GM19023 (cell line): ENCODE measurements at regions not wholly inside any gene's neighbourhood (a gene's known extent, or its start where the extent isn't known, plus 50 kb on each side); places are given as distances from the start of the nearest gene placed in this dataset.

Experiments used
- ATAC-seq: cut with Tn5 transposase; IDR thresholded peaks from one replicate; pipeline ENCODE4 v1.9.1; 2021; ENCODE audit warnings: mild to moderate bottlenecking, moderate library complexity; ENCODE audit not compliant: unreplicated experiment

- no peak for ATAC-seq
Measured at GRCh38 chr4:83819582-83819981, 283.7 kb downstream of the GPAT3 start.

DNA sequence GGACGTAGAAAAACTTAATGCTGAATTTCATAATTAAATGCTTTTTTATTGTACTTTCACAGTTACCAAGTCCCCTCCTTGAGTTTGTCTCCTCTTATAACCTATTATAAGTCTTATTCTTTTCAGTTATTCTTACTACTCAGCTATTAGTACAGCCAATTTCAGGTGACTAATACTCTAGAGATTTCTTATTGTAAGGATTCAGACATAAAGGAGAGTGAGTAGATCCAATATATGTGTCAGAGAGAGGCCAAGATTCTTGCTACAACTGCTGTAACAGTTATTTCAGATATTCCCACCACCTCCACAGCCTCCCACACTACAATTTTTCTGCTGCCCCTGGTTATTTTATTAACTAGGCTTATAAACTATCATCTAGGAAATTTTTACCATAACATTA is 274.5 kb downstream of the GPAT3 start:
- no peak for ATAC-seq

GRCh38 chr4:83809581-83809980 is 273.7 kb downstream of the GPAT3 start:
- no peak for ATAC-seq

GRCh38 chr4:83793481-83793880 is 257.6 kb downstream of the GPAT3 start:
- ATAC-seq = no peak

- no peak for ATAC-seq
Measured at GRCh38 chr4:83785891-83786290, 250.0 kb downstream of the GPAT3 start.

DNA sequence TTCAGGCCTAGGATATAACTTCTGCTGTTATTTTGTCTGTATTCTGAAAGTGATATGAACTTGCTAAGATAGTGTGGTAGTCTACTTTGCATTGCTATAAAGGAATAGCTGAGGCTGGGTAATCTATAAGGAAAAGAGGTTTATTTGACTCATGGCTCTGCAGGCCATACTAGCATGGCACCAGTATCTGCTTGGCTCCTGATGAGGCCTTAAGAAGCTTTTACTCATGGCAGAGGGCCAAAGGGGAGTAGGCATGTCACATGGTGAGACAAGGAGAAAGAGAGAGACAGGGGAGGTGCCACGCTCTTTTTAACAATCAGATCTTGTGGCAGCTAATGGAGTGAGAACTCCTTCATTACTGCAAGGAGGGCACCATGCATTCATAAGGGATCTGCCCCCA is 247.3 kb downstream of the GPAT3 start:
- no peak for ATAC-seq

- no peak for ATAC-seq
Measured at GRCh38 chr4:83782591-83782990, 246.7 kb downstream of the GPAT3 start.

DNA sequence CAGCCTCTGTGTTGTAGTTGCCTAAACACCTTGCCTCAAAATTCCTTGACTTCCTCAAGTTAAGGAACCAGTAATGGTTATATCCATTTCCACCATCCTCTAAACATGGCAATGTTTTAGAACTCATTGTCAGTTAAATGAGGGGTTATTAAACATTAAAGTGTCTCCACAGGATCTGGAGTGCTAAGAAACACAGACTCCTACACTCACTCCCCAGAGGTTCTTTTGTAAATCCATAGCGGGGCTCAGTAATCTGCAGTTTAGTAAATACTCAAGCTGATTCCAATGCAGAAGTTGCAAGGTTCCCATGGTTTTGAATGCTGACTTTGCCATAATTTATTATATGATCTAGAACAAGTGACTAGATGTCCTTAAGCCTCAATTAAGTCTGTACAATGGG is 245.5 kb downstream of the GPAT3 start:
- no peak for ATAC-seq

GRCh38 chr4:83780053-83780733 is 244.3 kb downstream of the GPAT3 start:
- ATAC-seq = no peak

DNA sequence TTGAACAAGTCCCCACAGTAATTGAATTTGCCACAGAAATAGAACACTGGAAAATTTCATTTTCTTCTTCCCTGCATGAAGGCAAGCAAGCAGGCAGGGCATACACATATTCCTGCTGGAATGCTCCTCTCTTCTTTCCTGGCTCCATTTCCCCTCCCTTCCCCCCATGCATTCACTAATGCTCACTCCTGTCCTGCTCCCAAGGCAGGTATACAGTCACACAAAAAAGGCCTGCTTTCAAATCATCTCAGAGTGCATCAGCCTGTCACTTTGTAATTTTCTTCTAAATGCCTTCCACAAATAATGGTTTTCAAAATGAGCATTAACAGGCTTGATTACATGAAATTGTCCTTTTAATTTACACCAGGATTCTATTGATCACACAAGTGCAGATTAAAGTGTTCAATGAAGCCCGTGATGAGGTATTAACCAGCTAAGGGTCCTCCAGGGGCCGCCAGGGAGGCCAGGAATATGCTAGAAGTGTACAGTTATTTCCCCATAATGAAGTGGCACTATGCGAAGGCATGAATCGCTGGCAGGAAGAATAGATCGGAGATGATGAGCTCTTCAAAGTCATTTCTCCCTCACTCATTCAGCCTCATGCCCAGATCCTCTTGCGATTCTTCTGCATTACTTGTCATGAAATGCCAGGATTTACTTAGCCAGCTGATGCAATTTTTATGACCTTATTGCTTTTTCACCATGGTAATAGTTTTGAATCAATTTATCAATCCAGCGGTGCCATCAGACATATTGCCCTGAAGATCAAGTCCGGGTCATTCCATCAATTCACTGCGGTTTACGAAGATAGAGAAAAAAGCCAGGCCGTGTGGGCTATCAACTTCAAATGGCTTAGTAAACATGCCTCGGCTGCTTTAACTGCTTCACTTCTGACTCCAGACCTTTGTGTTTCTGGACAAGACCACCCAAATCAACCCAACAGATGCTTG is 243.5 kb downstream of the GPAT3 start:
- no peak for ATAC-seq

- ATAC-seq = no peak
Measured at GRCh38 chr4:83772685-83773084, 236.8 kb downstream of the GPAT3 start.

- no peak for ATAC-seq
Measured at GRCh38 chr4:83771113-83771705, 235.3 kb downstream of the GPAT3 start.

DNA sequence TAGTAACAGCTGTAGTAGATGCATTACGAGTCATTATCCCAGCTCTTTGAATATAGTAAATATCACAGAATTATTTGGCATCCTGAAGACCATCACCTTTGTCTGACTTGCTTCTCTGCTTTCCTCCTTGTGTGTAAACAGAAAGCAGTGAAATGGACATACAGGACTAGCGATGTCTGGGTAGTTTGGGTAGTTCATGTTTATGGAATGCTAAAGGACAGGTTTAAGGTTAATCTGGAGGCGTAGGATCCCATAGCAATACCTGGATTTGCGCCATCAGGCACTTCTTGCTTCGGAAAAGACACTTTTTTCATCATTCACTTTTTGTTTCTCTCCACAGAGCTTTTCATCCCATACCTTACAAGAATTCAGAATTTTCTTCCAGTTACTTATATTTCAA is 232.2 kb downstream of the GPAT3 start:
- ATAC-seq = no peak

DNA sequence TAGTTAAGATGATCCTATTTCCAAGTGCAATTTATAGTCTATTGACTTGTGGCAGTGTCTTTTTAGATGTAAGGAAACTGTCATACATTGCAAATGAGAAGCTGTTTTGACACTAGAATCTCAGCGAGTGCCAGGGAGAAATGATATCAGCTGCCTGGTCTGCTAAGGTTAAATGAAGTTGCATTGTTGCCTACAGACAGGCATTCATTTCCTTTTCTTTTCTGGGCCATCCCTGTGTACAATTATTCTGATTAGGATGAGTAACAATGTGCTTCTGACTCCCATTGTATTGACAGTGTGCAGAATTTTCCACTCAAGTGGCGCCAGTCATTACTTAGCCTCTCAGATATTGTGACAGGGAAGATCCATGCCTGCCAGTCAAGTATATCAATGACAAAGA is 231.2 kb downstream of the GPAT3 start:
- no peak for ATAC-seq

- ATAC-seq = no peak
Measured at GRCh38 chr4:83759611-83760010, 223.7 kb downstream of the GPAT3 start.

GRCh38 chr4:83758285-83758684 is 222.4 kb downstream of the GPAT3 start:
- ATAC-seq = no peak

DNA sequence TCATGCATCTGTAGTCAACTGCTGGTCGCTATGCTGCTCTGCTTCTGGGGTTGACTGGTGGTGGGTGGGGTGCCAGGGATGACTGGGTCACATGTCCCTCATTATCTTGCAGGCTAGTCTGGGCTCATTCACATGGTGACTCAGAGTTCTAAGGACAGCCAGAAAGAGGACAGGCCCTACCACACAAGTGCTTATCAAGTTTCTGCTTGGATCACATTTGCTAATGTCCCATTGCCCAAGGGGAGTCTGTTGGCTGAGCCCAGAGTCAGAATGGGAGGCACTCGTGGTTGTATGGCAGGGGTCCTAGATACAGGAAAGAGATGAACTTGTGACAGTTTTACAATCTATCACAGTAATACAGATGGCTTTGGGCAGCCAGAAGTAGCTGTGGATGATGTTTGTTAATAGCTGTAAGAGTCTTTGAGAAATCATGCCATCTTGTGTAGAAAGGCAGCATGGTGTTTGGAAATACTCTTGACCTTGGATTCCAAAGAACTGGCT is 221.3 kb downstream of the GPAT3 start:
- no peak for ATAC-seq

- no peak for ATAC-seq
Measured at GRCh38 chr4:83753260-83753659, 217.4 kb downstream of the GPAT3 start.

GRCh38 chr4:83751336-83751949 is 215.5 kb downstream of the GPAT3 start:
- no peak for ATAC-seq

DNA sequence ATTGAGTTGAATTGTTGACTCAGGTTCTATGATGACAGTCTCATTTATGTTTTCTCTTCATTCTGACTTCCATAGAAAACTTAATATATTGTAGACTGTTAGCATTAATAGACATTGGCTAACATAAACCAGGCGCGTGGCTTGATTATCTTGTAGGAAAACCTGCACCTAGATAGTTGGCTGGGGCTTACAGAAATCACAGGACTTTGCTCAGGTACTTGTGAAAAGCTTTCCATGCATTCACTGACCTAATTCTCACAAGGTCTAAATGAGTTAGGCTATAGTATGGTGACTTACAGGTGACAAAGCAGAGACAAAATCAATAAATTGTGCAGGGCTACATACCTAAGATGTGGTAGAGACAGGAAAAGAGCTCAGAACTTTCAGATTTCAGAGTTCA is 212.8 kb downstream of the GPAT3 start:
- ATAC-seq = no peak

- no peak for ATAC-seq
Measured at GRCh38 chr4:83738895-83739294, 203.0 kb downstream of the GPAT3 start.
